GM20000 (cell line): ENCODE measurements at regions not wholly inside any gene's neighbourhood (a gene's known extent, or its start where the extent isn't known, plus 50 kb on each side); places are given as distances from the start of the nearest gene placed in this dataset.

Experiments
- DNase-seq: peaks from one replicate; pipeline ENCODE4 v3.0.0; 2012; ENCODE audit warnings: low spot score
- TF ChIP-seq, protein P1 (sequence below): IDR thresholded peaks from 2 replicates; pipeline ENCODE4 v1.5.1; 2012; ENCODE audit warnings: mild to moderate bottlenecking, control low read depth; ENCODE audit errors: extremely low read depth, missing control alignments

DNA sequence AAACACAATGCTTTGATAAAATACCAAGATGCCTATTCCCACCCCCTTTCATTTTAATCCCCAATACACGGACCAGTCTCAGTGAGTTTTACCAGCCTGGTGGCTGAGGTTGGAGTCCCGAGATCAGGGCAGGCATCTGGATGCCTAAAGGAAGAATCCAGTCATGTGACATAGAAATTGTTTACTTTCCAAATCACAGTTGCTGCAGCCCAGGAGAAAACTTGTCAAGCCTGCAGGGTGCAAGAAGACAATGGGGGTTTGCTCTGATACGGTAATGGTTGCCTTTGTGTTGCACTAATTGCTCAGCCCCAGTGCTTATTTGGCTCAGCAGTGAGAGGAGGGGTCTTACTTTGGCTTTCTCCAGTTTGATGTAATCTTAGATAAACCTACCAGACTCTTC is 308.5 kb upstream of the POU3F2 start:
- TF ChIP-seq, protein P1, sequence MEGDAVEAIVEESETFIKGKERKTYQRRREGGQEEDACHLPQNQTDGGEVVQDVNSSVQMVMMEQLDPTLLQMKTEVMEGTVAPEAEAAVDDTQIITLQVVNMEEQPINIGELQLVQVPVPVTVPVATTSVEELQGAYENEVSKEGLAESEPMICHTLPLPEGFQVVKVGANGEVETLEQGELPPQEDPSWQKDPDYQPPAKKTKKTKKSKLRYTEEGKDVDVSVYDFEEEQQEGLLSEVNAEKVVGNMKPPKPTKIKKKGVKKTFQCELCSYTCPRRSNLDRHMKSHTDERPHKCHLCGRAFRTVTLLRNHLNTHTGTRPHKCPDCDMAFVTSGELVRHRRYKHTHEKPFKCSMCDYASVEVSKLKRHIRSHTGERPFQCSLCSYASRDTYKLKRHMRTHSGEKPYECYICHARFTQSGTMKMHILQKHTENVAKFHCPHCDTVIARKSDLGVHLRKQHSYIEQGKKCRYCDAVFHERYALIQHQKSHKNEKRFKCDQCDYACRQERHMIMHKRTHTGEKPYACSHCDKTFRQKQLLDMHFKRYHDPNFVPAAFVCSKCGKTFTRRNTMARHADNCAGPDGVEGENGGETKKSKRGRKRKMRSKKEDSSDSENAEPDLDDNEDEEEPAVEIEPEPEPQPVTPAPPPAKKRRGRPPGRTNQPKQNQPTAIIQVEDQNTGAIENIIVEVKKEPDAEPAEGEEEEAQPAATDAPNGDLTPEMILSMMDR, result no peak
- DNase-seq, result no peak

DNA sequence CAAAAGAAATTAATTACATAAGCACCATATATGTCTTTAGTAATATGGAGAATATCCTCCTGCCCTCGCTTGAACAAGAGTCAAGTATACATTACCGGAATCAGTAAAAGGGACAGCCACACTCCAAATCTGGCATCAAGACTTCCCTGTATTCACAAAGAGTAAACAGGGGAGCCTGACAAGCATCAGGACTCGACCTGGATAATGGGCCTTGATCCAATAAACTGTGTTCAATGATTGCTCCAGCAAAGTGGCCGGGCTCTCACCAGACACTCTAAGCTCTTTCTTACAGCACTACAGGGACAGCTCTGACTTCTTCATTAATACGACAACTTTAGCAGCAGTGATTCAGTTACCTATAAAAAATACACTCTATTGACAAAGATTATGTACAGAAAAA is 307.9 kb upstream of the POU3F2 start:
- DNase-seq, result no peak
- TF ChIP-seq, protein P1, result no peak

DNA sequence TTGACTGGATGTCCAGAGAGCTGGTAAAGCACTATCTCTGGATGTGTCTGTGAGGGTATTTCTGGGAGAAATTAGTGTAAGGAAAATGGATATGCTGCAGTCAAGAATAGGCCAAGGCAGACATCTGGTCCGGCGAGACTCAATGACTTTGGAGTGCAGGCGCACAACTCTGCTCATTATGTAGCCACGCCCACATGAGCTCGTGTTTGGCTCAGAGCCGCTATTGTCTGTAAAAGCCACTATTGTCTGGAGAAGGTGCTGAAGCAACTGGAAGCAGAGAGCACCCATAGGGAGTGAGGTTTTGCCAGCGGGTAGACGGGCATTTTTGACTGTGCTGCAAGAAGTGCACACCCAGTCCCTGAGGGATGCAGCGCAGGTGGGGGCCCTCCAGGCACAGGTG is 305.0 kb upstream of the POU3F2 start:
- no peak for DNase-seq
- TF ChIP-seq, protein P1, result no peak

DNA sequence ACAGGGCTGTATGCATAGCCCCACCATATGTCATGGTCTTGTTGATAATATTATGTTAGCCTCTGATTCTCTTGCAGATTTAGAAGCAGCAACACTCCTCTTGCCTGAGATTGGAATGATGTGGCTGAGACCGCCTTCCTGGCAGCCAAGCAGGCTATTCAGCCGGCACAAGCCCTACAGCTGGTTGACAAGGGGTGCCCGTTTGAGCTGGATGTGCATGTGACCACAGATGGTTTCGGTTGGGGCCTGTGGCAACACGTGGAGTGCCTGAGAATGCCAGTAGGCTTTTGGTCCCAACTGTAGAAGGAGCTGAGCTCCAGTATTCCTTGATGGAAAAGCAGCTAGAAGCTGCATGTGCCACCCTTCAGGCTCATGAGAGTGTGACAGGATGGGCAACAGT is 303.6 kb upstream of the POU3F2 start:
- TF ChIP-seq, protein P1, result no peak
- DNase-seq, result no peak

DNA sequence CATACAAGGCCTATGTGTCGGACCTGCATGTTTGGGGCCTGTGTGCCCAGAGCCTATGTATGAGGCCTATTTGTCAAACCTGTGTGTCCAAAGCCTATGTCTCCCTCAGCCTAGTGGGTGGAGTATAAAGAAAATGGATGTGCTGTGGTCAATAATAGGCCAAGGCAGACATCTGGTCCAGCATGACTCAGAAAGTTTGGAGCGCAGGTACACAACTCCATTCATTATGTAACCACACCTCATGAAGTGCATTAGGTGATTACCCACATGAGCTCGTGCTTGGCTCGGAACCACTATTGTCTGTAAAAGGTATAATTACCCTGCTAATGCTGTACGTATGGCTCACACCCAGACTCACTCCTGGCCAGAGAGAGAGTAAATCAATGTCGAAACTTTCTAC is 302.4 kb upstream of the POU3F2 start:
- no peak for DNase-seq
- TF ChIP-seq, protein P1, result no peak

DNA sequence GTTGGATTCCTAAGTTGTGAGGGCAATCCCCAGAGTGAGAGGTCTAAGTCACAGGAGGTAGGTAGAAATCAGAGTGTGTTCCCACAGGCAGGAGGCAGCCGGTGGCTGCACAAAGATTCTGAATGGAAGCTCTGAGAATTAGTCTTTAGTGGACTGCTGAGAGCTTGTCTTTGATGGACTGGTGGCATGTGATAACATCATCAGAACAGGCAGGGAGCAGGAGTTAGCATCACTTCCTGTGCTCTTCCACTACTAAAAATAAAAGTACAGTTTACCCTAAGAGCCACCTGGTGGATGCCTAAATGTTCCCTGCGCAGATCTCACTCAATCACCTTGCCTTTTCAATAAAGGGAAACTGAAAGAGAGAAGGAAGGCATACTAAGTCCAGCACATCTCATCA is 294.6 kb upstream of the POU3F2 start:
- TF ChIP-seq, protein P1, result no peak
- DNase-seq, result peak; percentile 3

DNA sequence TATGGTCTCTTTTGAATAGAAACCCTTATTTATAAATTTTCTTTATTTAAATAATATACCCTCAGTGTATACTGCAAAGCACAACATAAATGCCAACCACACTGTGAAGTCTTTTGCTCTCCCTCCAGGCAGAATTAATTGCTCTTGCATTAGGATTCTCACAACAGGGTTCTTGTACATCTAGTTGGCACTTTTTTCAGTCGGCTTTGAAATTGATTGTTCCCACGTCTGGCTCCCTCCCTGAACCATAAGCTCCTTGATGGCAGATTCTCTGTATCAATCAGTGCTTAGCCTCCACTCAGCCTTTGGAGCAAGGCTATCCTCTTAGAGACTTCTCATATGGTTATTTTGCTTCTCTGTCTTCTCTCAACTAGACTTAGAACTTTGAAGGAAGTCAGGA is 288.0 kb upstream of the POU3F2 start:
- no peak for DNase-seq
- TF ChIP-seq, protein P1, result no peak

DNA sequence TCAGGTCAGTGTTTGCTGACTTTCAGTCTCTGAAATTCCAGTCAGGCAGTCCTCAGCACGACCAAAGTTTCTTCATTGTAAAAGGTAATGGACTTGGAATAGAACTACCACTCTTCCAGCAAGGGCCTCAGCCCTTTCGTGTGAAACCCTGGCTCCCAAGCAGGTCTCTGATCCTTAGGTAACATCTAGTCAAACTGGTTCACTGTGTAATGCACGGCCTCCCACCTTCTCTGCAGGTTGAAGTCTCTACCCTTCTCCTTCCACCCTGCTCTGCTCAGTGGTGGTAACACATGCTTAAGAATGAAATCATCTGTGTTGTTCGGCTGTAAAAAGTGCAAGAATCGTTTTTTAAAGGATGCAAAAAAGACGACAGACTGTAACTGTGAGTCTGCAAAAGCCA is 287.2 kb upstream of the POU3F2 start:
- DNase-seq, result no peak
- TF ChIP-seq, protein P1, result no peak
